K562 (cell line): ENCODE measurements at regions not wholly inside any gene's neighbourhood (a gene's known extent, or its start where the extent isn't known, plus 50 kb on each side); places are given as distances from the start of the nearest gene placed in this dataset.

Experiments used
- ATAC-seq: fragments of 200-7000 bp; cut with Tn5 transposase; 3 replicates; pipeline ENCODE4 v1.9.1; 2020; ENCODE audit warnings: moderate library complexity
- BruUV-seq: library from RNA; stranded (reverse); fragments of 400-500 nt; replicated peaks from 2 replicates; lab custom pipeline; 2021; lab: Mats Ljungman, UMichigan
- CTCF ChIA-PET: fragments of 300-600 bp; formaldehyde crosslinking; extraction: SDS; loops from one replicate; lab custom pipeline; 2021; ENCODE audit warnings: low intra/inter-chr PET ratio; lab: Yijun Ruan, JAX
- POLR2A ChIA-PET: fragments of 300-600, 350-650 bp; sonication (Branson Sonifier 250); formaldehyde crosslinking; extraction: SDS; loops from one replicate; lab custom pipeline; 2021; ENCODE audit warnings: antibody characterized with exemption, inconsistent platforms; lab: Yijun Ruan, JAX
- DNase-seq, 4 experiments: peaks; one replicate each; pipeline versions ENCODE4 v3.0.0 to v3.0.0-alpha.2; 2011 to 2018; ENCODE audit warnings: low spot score in 3 of 4, mixed read lengths in 3 of 4; ENCODE audit errors: extremely low read depth in 1 of 4
- FAIRE-seq: peaks from 2 replicates; lab custom pipeline; 2011; peaks lifted over from hg19 to GRCh38; lab: Jason Lieb, UNC
- H2AFZ ChIP-seq: 2 replicates; pipeline ENCODE4 v1.6.0; 2011; ENCODE audit warnings: low read depth, low read length, control low read depth, inconsistent platforms
- H3K27ac ChIP-seq: fragments of 200-600 bp; 3 replicates; pipeline ENCODE4 v1.8.0; 2011; ENCODE audit warnings: low read depth, mild to moderate bottlenecking, control low read depth, inconsistent platforms, low read length, moderate library complexity, mixed read lengths; ENCODE audit errors: extremely low read depth
- H3K27me3 ChIP-seq, 2 experiments: fragments of 300-600 bp in 1 of 2; 2 replicates in 1 of 2; 3 replicates in 1 of 2; pipeline versions ENCODE4 v1.6.0 to v1.8.0; 2011; ENCODE audit warnings: inconsistent platforms in 2 of 2, low read length in 2 of 2, mild to moderate bottlenecking in 1 of 2, mixed read lengths in 1 of 2, moderate library complexity in 1 of 2; ENCODE audit not compliant: control insufficient read depth in 2 of 2, insufficient read depth in 2 of 2
- H3K36me3 ChIP-seq: fragments of 300-600 bp; 3 replicates; pipeline ENCODE4 v1.8.0; 2011; ENCODE audit warnings: mild to moderate bottlenecking, low read length, inconsistent platforms; ENCODE audit not compliant: control insufficient read depth, insufficient read depth
- H3K4me1 ChIP-seq, 2 experiments: fragments of 200-600 bp in 1 of 2; replicated peaks in 1 of 2; 2 replicates in 1 of 2; 3 replicates in 1 of 2; pipeline versions ENCODE4 v1.5.1 to v1.8.0; 2011; ENCODE audit warnings: inconsistent platforms in 2 of 2, low read length in 2 of 2, mild to moderate bottlenecking in 1 of 2, mixed read lengths in 1 of 2, moderate library complexity in 1 of 2; ENCODE audit not compliant: control insufficient read depth in 2 of 2, insufficient read depth in 2 of 2
- H3K4me2 ChIP-seq: 2 replicates; pipeline ENCODE4 v1.6.1; 2011; ENCODE audit warnings: low read length, control low read depth, inconsistent platforms, mixed read lengths; ENCODE audit not compliant: insufficient read depth
- H3K4me3 ChIP-seq: fragments of 200-600 bp; sonication (generic), shearing (Covaris generic); 2 replicates; pipeline ENCODE4 v1.5.1; 2016; ENCODE audit warnings: control low read depth, inconsistent platforms
- H3K79me2 ChIP-seq: fragments of 200-600 bp; 3 replicates; pipeline ENCODE4 v1.8.0; 2011; ENCODE audit warnings: low read length, inconsistent platforms; ENCODE audit not compliant: control insufficient read depth, insufficient read depth
- H3K9ac ChIP-seq, 2 experiments: 2 replicates each; pipeline versions ENCODE4 v1.6.0 to v1.6.1; 2011; ENCODE audit warnings: low read depth in 2 of 2, low read length in 2 of 2, control low read depth in 1 of 2, inconsistent platforms in 1 of 2, mild to moderate bottlenecking in 1 of 2, mixed read lengths in 1 of 2; ENCODE audit not compliant: insufficient read depth in 1 of 2
- H3K9me1 ChIP-seq: one replicate; pipeline ENCODE4 v1.6.0; 2011; ENCODE audit warnings: inconsistent platforms, mild to moderate bottlenecking, low read length, moderate library complexity; ENCODE audit not compliant: control insufficient read depth, insufficient read depth
- H3K9me3 ChIP-seq: replicated peaks from 2 replicates; pipeline ENCODE4 v1.5.1; 2011; ENCODE audit warnings: low read depth, low read length, inconsistent platforms; ENCODE audit not compliant: control insufficient read depth, insufficient read depth
- H4K20me1 ChIP-seq: replicated peaks from 2 replicates; pipeline ENCODE4 v1.6.1; 2011; ENCODE audit warnings: low read length, inconsistent platforms, mixed read lengths; ENCODE audit not compliant: control insufficient read depth, insufficient read depth
- ATF1 ChIP-seq, 2 experiments: fragments of 450-650 bp in 1 of 2; IDR thresholded peaks; 2 replicates each; pipeline ENCODE4 v1.6.1; 2016; ENCODE audit warnings: missing compliant biosample characterization in 1 of 2, missing genetic modification characterization in 1 of 2
- CBX5 ChIP-seq: IDR thresholded peaks from 2 replicates; pipeline ENCODE4 v1.6.1; 2014; ENCODE audit warnings: low read depth, borderline replicate concordance
- CTCFL ChIP-seq: IDR thresholded peaks from 2 replicates; pipeline ENCODE4 v1.6.1; 2011; ENCODE audit warnings: borderline replicate concordance, low read depth, mild to moderate bottlenecking, moderate library complexity, low read length; ENCODE audit not compliant: insufficient read depth, poor library complexity, severe bottlenecking
- E2F3 ChIP-seq: fragments of 250-450 bp; sonication (Bioruptor Pico); IDR thresholded peaks from 2 replicates; pipeline ENCODE4 v1.4.0; 2020; ENCODE audit warnings: mild to moderate bottlenecking
- FUS ChIP-seq: fragments of 200-400 bp; formaldehyde crosslinking; optimal IDR thresholded peaks from 2 replicates; pipeline ENCODE3; 2017; ENCODE audit warnings: low read depth, low read length
- NR4A1 ChIP-seq, 2 experiments: fragments of 250-450 bp in 1 of 2; fragments of 450-650 bp in 1 of 2; sonication (Bioruptor Pico) in 1 of 2; IDR thresholded peaks; 2 replicates each; pipeline versions ENCODE4 v1.4.0 to v1.6.1; 2016 to 2020; ENCODE audit warnings: mild to moderate bottlenecking in 2 of 2, missing compliant biosample characterization in 1 of 2, missing genetic modification characterization in 1 of 2, moderate library complexity in 1 of 2
- WGBS: fragments of 100-300 bp; shearing (Covaris generic); methylation state at CpG from one replicate; pipeline ENCODE4 v1.1.6; 2016; ENCODE audit warnings: low coverage, mixed read lengths; ENCODE audit not compliant: insufficient coverage; ENCODE audit errors: missing lambda C conversion rate; 5-methylcytosine and 5-hydroxymethylcytosine counted together
- in situ Hi-C: fragments of 300-500 bp; cut with MboI; formaldehyde crosslinking; loops from 4 replicates; pipeline ENCODE4 v1.15.0; 2018; ENCODE audit warnings: inconsistent platforms, mixed read lengths
- intact Hi-C: fragments of 100-400 bp; cut with micrococcal nuclease; formaldehyde crosslinking; loops from 2 replicates; pipeline ENCODE4 v1.14.2; 2022

DNA sequence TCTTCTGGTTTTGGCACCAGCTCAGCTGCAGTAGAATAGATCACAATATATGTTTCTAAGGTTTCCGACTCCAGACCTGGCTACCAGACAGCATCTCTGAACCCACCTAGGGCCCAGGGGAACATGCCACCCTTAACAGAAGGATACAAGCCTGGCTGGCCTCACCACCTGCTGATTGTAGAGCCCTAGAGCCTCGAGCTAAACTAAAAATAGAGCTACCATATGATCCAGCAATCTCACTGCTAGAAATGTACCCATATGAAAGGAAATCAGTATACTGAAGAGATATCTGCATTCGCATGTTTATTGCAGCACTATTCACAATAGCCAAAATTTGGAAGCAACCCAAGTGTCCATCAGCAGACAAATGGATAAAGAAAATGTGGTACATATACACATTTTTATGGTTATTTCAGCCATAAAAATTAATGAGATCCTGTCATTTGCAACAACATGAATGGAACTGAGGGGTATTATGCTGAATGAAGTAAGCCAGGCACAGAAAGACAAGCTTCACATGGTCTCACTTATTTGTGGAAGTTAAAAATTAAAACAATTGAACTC lies 242.4 kb upstream of the SLC39A10 start:
- intact Hi-C loops, result no loop called here
- DNase-seq (no peak), ATAC-seq (no peak), FAIRE-seq (no peak)
- TF ChIP-seq CTCFL, result no peak
- TF ChIP-seq NR4A1 (CRISPR knock-in tag; IDR thresholded peaks at IDR 0.05), result no peak
- no peak for TF ChIP-seq NR4A1 (tag; IDR thresholded peaks at IDR 0.05)
- no peak for TF ChIP-seq CBX5
- TF ChIP-seq FUS, result no peak
- no peak for TF ChIP-seq E2F3 (CRISPR knock-in tag)
- TF ChIP-seq ATF1 (CRISPR knock-in tag; IDR thresholded peaks at IDR 0.05), result no peak
- TF ChIP-seq ATF1 (tag; IDR thresholded peaks at IDR 0.05), result no peak
- no peaks in the 10 kb centered on the region for H3K79me2 ChIP-seq
- in situ Hi-C loops, result no loop called here
- CTCF ChIA-PET, result no interaction called here
- peak overlapping the region; percentile 63 for H2AFZ ChIP-seq
- no peaks in the 10 kb centered on the region for H3K27me3 ChIP-seq
- H3K9me3 ChIP-seq, result no peaks in the 10 kb centered on the region
- WGBS, result 49% methylated on average over 3 of the region's 3 CpGs
- H4K20me1 ChIP-seq, result no peaks in the 10 kb centered on the region
- H3K9me1 ChIP-seq, result no peaks in the 10 kb centered on the region
- no peak overlapping the region for H3K4me2 ChIP-seq
- H3K4me1 ChIP-seq, result peaks cover 0 to 5% of the 10 kb centered on the region in 2 experiments; a peak in 3 of 5 replicates
- H3K9ac ChIP-seq, result no peak overlapping the region; a peak in 1 of 4 replicates
- H3K36me3 ChIP-seq, result no peaks in the 10 kb centered on the region
- H3K4me3 ChIP-seq, result no peak overlapping the region
- H3K27ac ChIP-seq, result no peak overlapping the region
- BruUV-seq, result no TSS peak
- POLR2A ChIA-PET, result interaction anchor here (1.0 to 1.2 kb wide), 2 partner anchors 9 to 242 kb away, joined by 3 to 5 read pairs; partner anchors contain the start of gene SLC39A10
